Amygdala (tissue), 56 donors: ENCODE measurements at regions not wholly inside any gene's neighbourhood (a gene's known extent, or its start where the extent isn't known, plus 50 kb on each side); places are given as distances from the start of the nearest gene placed in this dataset.
A peak's percentile ranks its signal among the peaks of the same experiment; 100 is the strongest.
"Not testable (repeated sequence)": the region's sequence is repeated elsewhere in the genome, so short reads cannot be mapped to it uniquely, and the experiment has no call there.

ENCODE experiments used
- DNase-seq, 56 donors: peaks; one replicate each; lab custom pipeline; 2025; lab: John Stamatoyannopoulos, UW

DNA sequence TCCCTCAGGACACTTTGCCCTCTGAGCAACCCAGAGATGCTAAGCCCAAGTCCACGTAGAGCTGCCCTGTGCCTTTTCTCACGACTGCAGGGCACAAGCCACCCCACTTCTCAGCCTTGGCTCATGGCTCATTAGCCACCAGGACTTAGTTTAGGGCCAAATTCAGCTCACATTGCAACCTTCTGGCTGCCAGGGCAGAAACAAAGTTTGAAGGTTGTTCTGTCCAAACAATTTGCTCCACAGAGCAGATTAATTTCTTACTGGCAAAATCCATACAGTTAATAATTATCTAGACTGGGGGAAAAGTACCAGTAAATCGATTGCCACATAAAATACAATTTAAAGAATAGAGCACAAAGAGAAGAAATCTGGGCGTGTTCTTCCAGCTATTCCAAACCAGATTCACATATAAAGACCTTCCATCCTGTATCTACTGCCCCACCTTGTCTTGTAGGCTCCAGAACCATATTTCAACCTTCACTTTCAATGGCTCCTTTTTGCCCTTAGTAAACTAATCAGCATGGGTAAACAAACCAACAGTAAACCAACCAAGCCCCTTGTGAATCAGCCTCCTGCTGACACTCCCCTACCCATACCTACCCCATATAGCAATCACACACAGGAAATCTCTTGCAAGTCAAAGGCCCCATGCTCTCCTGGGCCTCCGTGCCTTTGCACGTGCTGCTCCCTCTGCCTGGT, 101.9 kb downstream of the QRSL1 start:
- peak in 1 of 56 donors; percentile 10 for DNase-seq

DNA sequence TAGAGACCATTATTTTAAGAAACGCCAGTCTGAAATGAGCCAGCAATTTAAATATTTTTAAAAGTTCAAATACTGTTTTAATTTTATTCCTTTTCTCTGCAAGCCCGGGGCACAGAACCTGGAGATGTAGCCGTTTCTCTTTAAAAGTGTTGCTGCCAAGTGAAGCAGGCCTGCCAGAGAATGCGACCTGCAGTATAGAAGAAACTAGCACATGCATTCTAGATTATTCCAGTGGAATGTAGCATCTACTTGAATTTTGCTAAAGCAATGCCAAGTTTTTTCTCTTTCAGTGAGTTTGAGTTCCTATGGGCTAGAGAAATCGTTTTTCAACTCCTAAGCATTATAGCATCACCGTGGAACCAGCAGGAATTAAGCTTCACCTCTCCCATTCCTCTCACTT, 101.3 kb downstream of the QRSL1 start:
- no peak for DNase-seq

DNA sequence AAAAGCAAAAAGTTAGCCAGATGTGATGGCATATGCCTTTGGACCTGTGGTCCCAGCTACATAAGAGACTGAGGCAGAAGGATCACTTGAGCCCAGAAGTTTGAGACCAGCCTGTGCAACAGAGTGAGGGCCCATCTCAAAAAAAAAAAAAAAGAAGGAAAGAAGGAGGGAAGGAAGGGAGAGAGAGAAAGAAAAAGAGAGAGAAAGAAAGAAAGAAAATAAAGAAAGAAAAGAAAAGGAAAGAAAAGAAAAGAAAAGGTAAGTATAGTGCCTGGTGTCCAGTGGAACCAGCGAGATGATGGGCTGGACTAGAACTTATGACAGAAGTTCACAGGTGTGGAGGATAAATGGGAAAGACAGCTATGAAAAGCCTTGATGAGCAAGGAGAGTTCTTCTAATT, 100.9 kb downstream of the QRSL1 start:
- DNase-seq: no peak

DNA sequence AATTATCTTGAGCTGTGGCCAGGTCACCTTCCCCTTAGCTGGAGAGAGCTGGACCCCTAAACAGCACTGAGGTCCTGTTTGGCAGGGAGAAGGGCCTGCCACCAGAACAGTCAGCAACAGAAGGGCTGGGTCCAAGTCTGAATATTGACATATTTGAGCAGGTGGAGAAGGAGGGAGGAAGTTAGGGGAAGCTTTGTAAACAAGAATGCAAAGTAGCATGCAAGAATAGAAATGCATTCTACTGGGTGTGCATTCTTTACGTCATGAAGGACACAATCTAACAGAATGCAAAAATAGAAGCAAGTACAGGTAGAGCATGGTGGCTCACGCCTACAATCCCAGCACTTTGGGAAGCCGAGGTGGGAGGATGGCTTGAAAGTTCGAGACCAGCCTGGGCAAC, 100.5 kb downstream of the QRSL1 start:
- no peak for DNase-seq

DNA sequence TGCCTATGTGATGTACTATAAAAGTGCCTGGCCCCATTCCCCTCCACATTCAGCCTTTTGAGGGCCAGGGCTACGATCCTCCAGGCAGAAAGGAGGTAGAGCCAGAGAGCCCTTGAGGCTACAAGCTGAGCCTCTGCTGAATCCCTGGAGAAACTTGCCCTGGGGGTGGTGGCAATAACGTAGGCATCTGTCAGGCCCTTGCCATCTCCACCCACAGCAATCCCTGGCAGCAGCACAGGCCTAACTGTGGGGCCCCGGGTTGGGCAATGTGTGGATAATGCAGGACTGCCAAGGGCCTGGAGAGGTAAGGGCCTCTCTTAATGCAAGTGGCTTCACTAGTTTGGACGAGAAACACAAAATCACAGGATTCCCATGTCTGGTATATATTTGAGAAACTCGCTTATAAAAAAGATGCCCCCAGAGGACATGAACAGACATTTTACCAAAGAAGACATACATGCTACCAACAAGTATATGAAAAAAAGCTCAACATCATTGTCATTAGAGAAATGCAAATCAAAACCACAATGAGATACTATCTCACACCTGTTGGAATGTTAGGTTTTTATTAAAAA, 99.0 kb downstream of the QRSL1 start:
- no peak for DNase-seq

DNA sequence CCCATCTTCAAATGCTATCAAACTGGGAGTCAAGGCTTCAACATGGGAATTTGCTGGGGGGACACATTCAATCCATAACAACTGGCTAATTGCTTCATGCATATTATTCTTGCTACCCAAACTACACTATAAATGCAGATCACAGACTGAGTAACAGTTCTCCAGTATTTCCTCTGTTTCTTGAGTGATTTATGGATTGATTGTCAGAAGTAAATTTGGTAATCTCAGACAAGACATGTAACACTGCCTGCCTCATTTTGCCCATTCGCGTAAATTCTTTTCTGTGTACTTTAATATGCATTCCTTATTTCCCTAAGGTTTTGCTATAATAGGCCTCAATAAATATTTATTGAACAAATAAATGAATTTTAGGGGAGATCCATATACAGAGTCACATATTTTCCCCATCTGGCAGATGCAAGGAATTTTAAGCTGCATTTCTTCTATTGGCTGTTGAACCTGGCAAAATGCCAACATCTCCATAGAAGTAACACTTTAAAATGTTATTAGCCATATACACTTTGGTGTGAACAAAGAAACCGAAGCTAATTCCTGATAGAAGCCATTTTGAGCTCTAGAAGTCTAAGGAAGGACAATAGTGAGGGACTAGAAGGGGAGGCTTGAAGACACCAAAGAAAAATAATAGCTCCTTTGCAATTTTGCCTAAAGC, 98.2 kb downstream of the QRSL1 start:
- no peak for DNase-seq

DNA sequence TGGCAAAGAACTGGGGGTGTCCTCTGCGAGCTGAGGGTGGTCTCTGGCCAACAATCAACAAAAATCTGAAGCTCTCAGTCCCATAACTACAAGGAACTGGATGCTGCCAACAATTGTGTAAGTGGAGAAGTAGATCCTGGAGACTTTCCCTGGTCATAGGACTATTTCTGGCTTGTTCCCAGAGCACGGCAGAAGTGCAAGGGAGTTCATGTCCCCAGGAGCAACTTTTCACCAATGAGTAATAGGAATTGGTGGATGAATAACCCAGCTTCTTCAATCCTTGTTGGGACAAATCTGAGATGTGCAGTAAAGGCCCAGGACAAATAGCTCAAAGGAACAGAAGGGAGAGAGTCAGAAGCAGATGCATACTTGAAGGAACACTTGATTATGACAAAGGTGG, 95.5 kb downstream of the QRSL1 start:
- DNase-seq: no peak

DNA sequence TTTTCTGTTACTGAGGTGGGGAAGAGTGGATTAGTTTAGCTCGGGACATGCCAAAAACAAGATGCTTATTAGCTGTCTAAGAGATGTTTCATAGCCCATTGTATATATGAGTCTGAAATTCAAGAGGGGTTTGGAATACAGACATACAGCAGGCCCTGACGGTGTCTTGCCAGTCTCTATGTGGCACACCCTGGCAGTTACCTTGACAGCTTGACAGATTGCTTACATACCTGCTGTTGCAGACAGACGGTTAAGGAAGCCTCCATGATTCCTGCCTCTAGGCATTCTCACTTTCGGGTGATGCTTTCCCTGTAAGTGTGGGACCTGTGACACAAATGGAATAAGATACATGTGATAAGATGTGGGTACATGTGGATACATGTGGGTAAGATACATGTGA, 95.0 kb downstream of the QRSL1 start:
- DNase-seq: no peak

DNA sequence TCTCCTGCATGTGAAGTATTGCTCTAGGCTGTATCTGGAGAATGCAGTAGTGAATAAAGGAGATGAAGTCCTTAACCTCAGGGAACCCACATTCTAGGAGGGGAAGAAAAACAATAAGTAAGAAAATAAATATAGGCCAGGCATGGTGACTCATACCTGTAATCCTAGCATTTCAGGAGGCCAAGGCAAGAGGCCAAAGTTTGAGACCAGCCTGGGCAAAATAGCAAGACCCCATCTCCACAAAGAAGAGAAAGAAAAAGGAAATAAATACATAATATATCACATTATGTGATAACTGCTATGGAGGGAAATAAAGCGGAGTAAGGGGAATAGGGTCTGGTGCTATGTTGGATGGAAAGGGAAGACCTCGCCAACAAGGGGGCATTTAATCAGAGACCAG, 94.0 kb downstream of the QRSL1 start:
- not testable (repeated sequence) for DNase-seq

DNA sequence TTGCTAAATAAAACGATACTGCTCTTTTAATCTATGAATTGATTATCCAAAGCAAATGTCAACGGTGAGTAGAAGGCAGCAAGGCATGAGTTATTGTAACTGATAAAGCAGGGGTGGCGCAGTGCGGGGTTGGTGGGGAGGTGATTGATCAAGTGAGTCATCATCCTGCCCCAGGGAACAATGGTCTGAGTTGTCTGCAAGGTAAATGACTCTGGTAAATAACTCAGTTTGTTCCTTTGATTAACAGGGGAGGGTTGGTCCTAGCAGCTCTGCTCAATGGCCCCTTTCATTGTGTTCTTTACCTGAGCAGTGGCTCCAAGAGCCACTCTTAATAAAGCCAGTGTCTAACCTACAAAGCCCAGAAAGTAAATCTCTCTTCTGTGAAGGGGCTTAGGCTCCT, 91.8 kb downstream of the QRSL1 start:
- DNase-seq: not testable (repeated sequence)
